ENCODE measurements at regions not wholly inside any gene's neighbourhood (a gene's known extent, or its start where the extent isn't known, plus 50 kb on each side); places are given as distances from the start of the nearest gene placed in this dataset.

DNA sequence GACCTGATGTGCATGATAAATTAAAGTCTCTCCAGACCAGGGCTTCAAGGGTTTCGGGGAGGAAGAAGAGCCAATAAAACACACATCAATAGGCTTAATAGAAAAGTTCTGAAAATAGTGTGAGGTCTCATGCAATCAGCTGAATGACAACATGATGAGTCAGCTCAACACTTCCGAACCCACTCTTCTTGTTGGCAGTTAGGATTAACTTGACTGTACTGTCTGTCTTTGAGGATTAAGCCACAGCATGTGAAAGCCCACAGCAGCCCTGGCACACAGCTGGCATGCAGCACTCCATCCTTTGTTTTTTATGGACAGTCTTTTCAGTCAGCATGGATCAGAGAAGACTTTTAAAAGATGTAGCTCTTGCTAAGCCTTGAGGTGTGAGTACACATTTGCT, 526.9 kb upstream of the VSTM2A start:
- WGBS, 2 experiments (ENCODE audit: extremely low coverage in 1 of 2, insufficient coverage in 1 of 2, insufficient read length in 1 of 2, insufficient replicate concordance in 2 of 2, low coverage in 1 of 2, low lambda C conversion rate in 2 of 2, missing lambda C conversion rate in 1 of 2) = 97% methylated on average over 2 of the region's 2 CpGs; no CpG with 5 or more reads in 1 of the 2 experiments
- no peaks in the 10 kb centered on the region for H3K27me3 ChIP-seq (replicated peaks in 1 of 4; ENCODE audit: control insufficient read depth in 3 of 4, extremely low read depth in 1 of 4, insufficient read depth in 3 of 4, low read length in 3 of 4)
- H3K56ac ChIP-seq (replicated peaks; ENCODE audit: insufficient read length, low read depth, low read length) = no peak overlapping the region
- no peak overlapping the region for H3K4me3 ChIP-seq (ENCODE audit: extremely low read depth in 1 of 4, insufficient read depth in 2 of 4, low read depth in 3 of 4, low read length in 4 of 4)
- TF ChIP-seq MAFK (IDR thresholded peaks at IDR 0.05; ENCODE audit: low read depth, low read length) (0 out of 2 replicates have a peak, but pooled peaks have one; percentile 28), ZNF274 (IDR thresholded peaks at IDR 0.05; ENCODE audit: borderline replicate concordance, extremely low read depth, low read length) (no peak)
- H3K36me3 ChIP-seq (ENCODE audit: control insufficient read depth in 2 of 4, insufficient read depth in 4 of 4, low read length in 3 of 4) = no peaks in the 10 kb centered on the region
- DNase-seq (ENCODE audit: low read depth in 1 of 2, low spot score in 2 of 2) (no peak), FAIRE-seq (no peak)
- H3K4me2 ChIP-seq (ENCODE audit: insufficient read depth in 1 of 2, low read depth in 2 of 2, low read length in 2 of 2) = no peak overlapping the region
- H3K4me1 ChIP-seq (replicated peaks in 1 of 4; ENCODE audit: control insufficient read depth in 3 of 4, insufficient read depth in 4 of 4, low read length in 3 of 4) = peaks cover 0 to 6% (median 0%) of the 10 kb centered on the region in 4 experiments; a peak in 1 of 7 replicates
- no peak overlapping the region for H2BK5ac ChIP-seq (ENCODE audit: low read depth, low read length)
- no peaks in the 10 kb centered on the region for H4K20me1 ChIP-seq (replicated peaks in 1 of 2; ENCODE audit: control insufficient read depth in 1 of 2, insufficient read depth in 2 of 2, low read length in 2 of 2)
- no peak overlapping the region for H3K4ac ChIP-seq (replicated peaks; ENCODE audit: insufficient read length, low read depth, low read length)
- no peak overlapping the region for H4K5ac ChIP-seq (ENCODE audit: insufficient read length, low read depth, low read length)
- H2BK15ac ChIP-seq (ENCODE audit: low read length) = no peak overlapping the region
- no peaks in the 10 kb centered on the region for H3K23me2 ChIP-seq (ENCODE audit: low read depth, low read length)
- peak overlapping the region; percentile 20 for H2AFZ ChIP-seq (ENCODE audit: low read length)
- H3K27ac ChIP-seq (ENCODE audit: low read depth, low read length) = no peak overlapping the region
- H2BK12ac ChIP-seq (ENCODE audit: low read depth, low read length) = no peak overlapping the region
- no peaks in the 10 kb centered on the region for H3K79me2 ChIP-seq (ENCODE audit: control insufficient read depth in 1 of 2, insufficient read depth in 2 of 2, low read length in 2 of 2)
- H2BK20ac ChIP-seq (ENCODE audit: low read length) = no peak overlapping the region
- H3K14ac ChIP-seq (ENCODE audit: insufficient read length) = no peak overlapping the region
- H3K9me3 ChIP-seq (ENCODE audit: insufficient read depth in 2 of 2, low read depth in 1 of 2, low read length in 1 of 2) = no peaks in the 10 kb centered on the region
- no peaks in the 10 kb centered on the region for H3K79me1 ChIP-seq (ENCODE audit: low read depth, low read length)
- H2AK5ac ChIP-seq (ENCODE audit: low read depth, low read length) = no peak overlapping the region
- CTCF ChIA-PET (ENCODE audit: partially characterized antibody) = no interaction called here
- no peak overlapping the region for H3K18ac ChIP-seq (ENCODE audit: extremely low read depth, low read length)
- no peak overlapping the region for H4K8ac ChIP-seq (ENCODE audit: extremely low read depth, insufficient read depth, low read length)
- POLR2A ChIA-PET (ENCODE audit: partially characterized antibody) = no interaction called here
- H2BK120ac ChIP-seq (replicated peaks; ENCODE audit: low read depth, low read length) = no peak overlapping the region
- no peak overlapping the region for H3K23ac ChIP-seq (ENCODE audit: insufficient read length)
- no peak overlapping the region for H3K9ac ChIP-seq (replicated peaks in 1 of 4; ENCODE audit: extremely low read depth in 1 of 4, low read depth in 3 of 4, low read length in 3 of 4)
- no peak overlapping the region for H4K91ac ChIP-seq (replicated peaks; ENCODE audit: insufficient read length, low read length)

All from H1 (cell line).